ENCODE measurements at regions not wholly inside any gene's neighbourhood (a gene's known extent, or its start where the extent isn't known, plus 50 kb on each side); places are given as distances from the start of the nearest gene placed in this dataset.

DNA sequence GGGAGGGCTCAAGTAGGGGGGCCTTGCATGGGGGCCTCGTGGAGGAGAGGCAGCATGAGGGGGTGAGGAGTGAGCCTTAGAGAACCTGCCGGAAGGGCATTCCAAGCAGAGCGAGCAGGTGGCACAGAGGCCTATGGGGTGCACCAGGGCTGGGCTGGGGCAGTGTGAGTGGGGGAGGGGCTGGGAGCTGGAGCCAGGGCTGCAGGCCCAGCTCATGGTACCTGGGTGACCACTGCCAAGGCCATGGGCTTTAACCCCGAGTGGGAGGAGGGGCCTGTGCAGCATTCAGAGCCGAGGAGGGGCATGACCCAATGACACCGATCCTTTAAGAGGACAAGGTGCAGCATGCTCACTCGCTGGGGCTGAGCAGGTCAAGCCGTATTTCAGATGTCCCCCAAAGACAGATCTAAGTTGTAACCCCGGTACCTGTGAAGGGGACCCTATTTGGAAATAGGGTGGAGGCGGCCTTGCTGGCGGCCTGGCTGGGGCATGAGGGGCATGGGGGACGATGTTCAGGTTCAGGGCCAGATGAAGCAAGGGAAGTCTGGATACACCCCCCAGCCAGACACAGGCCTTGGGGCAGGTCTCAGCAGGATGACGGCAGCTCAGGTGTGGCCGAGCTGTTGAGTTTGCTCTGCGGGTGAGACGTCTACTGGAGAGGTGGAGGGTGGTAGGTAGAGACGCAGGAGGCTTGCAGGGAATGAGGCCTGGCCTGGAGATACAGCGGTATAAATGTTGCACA lies 137.0 kb downstream of the CPZ start:
- H3K4me1 ChIP-seq (ENCODE audit: insufficient read depth, low read length) = no peaks in the 10 kb centered on the region
- H3K27me3 ChIP-seq (ENCODE audit: insufficient read depth, low read length) = no peaks in the 10 kb centered on the region
- H3K4me3 ChIP-seq (ENCODE audit: low read length) = no peak overlapping the region
- H3K9ac ChIP-seq (ENCODE audit: low read depth, low read length) = no peak overlapping the region
- no peak overlapping the region for H3K27ac ChIP-seq (ENCODE audit: low read length)
- H3K36me3 ChIP-seq (ENCODE audit: insufficient read depth, low read depth, low read length) = no peaks in the 10 kb centered on the region
- no peaks in the 10 kb centered on the region; the same call in none of the 2 replicates for H3K9me3 ChIP-seq (ENCODE audit: insufficient read depth, low read depth, low read length)

DNA sequence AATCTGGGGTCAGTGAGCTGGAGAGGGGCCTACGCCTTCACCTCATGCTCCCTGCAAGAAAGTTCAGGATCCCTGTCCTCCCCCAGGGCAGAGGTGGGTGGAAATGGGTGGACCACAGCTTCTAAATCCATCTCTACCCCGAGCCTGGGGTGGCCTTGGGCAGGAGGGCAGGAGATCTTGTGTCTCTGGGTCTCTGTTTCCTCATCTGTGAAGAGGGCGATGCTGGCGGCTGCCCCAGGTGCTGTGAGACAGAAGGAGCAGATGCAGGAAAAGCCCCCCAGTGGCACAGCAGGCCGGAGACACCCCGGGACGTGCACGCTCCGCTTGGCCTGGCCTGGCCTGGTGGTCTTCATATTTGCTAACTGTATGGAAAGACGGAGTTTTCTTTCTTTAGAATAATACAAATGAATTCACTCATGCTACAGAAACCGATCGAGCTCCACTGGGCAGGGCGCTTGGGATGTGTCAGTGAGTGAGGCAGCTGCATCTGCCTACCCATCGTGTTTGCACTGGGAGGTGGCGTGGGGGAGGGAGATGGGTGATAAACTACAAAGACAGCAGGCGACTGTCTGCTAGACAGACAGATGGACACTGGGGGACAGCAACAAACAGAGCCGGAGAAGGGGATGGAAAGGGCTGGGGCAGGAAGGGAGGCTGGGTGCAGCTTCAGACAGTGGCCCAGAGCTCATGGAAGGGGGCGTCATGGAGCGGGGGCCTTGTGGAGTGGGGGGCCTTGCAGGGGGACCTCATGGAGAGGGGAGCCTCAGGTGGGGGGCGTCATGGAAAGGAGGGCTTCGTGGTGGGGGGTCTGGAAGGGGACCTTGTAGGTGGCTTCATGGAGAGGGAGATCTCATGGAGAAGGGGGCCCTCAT lies 136.2 kb downstream of the CPZ start:
- Histone ChIP-seq H3K27me3 (ENCODE audit: insufficient read depth, low read length) (no peaks in the 10 kb centered on the region), H3K36me3 (ENCODE audit: insufficient read depth, low read depth, low read length) (no peaks in the 10 kb centered on the region), H3K27ac (ENCODE audit: low read length) (no peak overlapping the region), H3K4me3 (ENCODE audit: low read length) (no peak overlapping the region), H3K9me3 (ENCODE audit: insufficient read depth, low read depth, low read length) (no peaks in the 10 kb centered on the region; the same call in 1 of the 2 replicates), H3K9ac (ENCODE audit: low read depth, low read length) (no peak overlapping the region), H3K4me1 (ENCODE audit: insufficient read depth, low read length) (no peaks in the 10 kb centered on the region)

DNA sequence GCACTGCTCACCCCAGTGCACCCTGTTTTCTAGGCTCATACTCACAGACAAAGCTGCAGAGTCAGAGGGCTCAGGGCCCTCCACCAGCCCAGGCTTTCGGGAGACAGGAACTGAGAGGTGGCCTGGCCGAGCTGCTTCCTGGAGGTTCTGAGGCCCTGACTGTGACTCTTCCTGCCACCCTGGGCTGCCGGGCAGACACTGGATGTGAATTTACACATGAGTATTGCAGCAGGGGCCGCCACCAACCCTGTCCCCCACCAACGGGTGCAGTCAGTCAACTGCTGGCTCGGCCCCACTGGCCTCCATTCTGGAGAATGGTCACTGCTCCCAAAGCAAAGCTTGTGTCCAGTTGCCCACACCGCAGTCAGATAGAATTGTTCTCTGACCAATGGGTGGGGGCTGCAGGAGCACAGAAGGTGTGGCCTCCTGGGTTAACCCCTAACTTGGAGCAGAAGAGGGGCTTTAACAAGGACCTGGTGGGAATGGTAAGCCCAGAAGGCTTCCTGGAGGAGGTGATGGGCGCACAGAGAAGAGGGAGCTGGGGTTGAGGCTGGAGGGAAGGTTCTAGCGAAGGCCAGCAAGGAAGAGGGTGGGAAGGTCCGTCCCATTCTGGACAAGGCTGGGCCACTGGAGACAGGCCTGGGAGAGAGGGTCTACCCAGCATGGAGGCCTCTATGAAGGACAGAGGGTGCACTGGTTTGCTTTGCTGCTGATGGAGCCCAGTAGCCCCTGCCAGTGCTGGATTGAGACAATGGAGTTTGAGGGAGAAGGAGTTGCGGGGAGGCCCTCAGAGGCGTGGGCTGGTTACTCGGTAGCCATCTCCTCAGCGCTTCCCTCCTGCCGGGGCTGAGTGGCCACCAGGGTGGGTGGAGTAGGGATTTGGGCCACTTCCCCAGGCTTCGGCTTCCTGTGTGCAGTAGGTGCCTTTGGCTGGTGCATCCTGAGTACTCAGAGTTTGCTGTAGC lies 135.3 kb downstream of the CPZ start:
- H3K4me1 ChIP-seq (ENCODE audit: insufficient read depth, low read length) = no peaks in the 10 kb centered on the region

DNA sequence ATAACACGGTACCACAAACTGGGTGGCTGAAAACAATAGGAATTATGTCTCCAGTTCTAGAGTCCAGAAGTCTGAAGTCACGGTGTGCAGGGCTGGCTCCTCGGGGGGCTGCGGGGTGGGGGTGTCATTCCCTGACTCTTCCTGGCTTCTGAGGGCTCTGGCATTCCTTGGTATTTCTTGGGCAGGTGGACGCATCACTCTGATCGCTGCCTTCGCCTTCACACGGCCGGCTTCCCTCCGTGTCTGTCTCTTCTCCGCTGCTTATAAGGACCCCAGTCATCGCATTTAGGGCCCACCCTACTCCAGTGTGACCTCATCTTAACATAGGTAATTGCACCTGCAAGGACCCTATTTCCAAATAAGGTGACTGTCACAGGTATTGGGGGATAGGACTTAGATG lies 134.6 kb downstream of the CPZ start:
- H3K9me3 ChIP-seq (ENCODE audit: insufficient read depth, low read depth, low read length) = no peaks in the 10 kb centered on the region
- no peaks in the 10 kb centered on the region for H3K4me1 ChIP-seq (ENCODE audit: insufficient read depth, low read length)
- no peak overlapping the region for H3K9ac ChIP-seq (ENCODE audit: low read depth, low read length)
- no peaks in the 10 kb centered on the region for H3K36me3 ChIP-seq (ENCODE audit: insufficient read depth, low read depth, low read length)
- H3K27ac ChIP-seq (ENCODE audit: low read length) = no peak overlapping the region
- H3K4me3 ChIP-seq (ENCODE audit: low read length) = no peak overlapping the region
- no peaks in the 10 kb centered on the region for H3K27me3 ChIP-seq (ENCODE audit: insufficient read depth, low read length)

More for the DNA sequence above, 135.3 kb downstream of the CPZ start:
- Histone ChIP-seq H3K36me3 (ENCODE audit: insufficient read depth, low read depth, low read length) (no peaks in the 10 kb centered on the region), H3K27me3 (ENCODE audit: insufficient read depth, low read length) (no peaks in the 10 kb centered on the region), H3K9me3 (ENCODE audit: insufficient read depth, low read depth, low read length) (no peaks in the 10 kb centered on the region; the same call in 1 of the 2 replicates), H3K4me3 (ENCODE audit: low read length) (no peak overlapping the region), H3K27ac (ENCODE audit: low read length) (no peak overlapping the region), H3K9ac (ENCODE audit: low read depth, low read length) (no peak overlapping the region)

DNA sequence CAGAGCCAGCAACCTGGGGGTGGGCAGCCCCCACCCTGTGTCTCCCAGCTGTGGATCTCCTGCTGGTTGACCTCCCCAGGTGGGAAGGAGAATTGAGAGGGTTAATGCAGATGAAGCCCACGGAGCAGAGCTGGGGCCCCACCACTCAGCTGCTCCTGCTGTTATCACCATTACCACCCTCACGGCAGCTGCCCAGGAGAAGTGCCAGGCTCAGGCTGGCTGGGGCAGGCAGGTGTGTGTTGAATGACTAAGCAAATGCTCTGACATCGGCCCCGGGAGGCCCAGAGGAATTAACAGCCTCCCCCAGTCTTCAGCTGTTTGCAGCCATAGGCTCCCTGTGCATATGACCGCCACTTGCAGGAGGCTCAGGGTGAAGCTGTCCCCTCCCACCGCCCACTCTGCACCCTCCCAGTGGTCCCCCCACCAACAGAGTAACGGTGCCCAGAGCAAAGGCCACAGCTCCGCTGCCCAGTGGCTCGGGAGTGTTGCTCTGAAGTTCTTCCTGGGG lies 133.8 kb downstream of the CPZ start:
- H3K36me3 ChIP-seq (ENCODE audit: insufficient read depth, low read depth, low read length) = no peaks in the 10 kb centered on the region
- H3K27me3 ChIP-seq (ENCODE audit: insufficient read depth, low read length) = no peaks in the 10 kb centered on the region
- no peaks in the 10 kb centered on the region for H3K9me3 ChIP-seq (ENCODE audit: insufficient read depth, low read depth, low read length)
- no peaks in the 10 kb centered on the region for H3K4me1 ChIP-seq (ENCODE audit: insufficient read depth, low read length)
- H3K4me3 ChIP-seq (ENCODE audit: low read length) = no peak overlapping the region
- H3K27ac ChIP-seq (ENCODE audit: low read length) = no peak overlapping the region
- no peak overlapping the region for H3K9ac ChIP-seq (ENCODE audit: low read depth, low read length)

DNA sequence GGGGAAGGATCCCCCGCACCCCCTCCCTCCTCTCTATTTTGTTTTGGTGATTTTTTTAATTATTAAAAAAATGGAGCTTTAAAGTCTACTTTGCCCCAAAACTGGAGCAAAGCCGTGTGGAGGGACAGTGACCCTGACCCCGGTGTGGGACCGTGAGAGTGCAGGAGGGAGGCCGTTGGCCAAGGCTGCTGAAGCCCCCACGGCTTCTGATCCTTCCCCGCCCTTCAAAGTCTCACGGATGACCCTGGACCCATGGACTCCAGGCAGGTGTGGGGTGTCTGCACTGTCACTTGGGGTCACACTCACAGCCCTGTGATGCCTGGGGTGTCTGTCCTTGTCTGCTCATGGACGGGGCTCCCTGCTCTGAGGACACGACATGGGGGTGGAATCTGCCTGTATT lies 133.3 kb downstream of the CPZ start:
- Histone ChIP-seq H3K4me3 (ENCODE audit: low read length) (no peak overlapping the region), H3K9me3 (ENCODE audit: insufficient read depth, low read depth, low read length) (no peaks in the 10 kb centered on the region), H3K9ac (ENCODE audit: low read depth, low read length) (no peak overlapping the region), H3K27me3 (ENCODE audit: insufficient read depth, low read length) (no peaks in the 10 kb centered on the region), H3K27ac (ENCODE audit: low read length) (no peak overlapping the region), H3K36me3 (ENCODE audit: insufficient read depth, low read depth, low read length) (no peaks in the 10 kb centered on the region), H3K4me1 (ENCODE audit: insufficient read depth, low read length) (no peaks in the 10 kb centered on the region)

DNA sequence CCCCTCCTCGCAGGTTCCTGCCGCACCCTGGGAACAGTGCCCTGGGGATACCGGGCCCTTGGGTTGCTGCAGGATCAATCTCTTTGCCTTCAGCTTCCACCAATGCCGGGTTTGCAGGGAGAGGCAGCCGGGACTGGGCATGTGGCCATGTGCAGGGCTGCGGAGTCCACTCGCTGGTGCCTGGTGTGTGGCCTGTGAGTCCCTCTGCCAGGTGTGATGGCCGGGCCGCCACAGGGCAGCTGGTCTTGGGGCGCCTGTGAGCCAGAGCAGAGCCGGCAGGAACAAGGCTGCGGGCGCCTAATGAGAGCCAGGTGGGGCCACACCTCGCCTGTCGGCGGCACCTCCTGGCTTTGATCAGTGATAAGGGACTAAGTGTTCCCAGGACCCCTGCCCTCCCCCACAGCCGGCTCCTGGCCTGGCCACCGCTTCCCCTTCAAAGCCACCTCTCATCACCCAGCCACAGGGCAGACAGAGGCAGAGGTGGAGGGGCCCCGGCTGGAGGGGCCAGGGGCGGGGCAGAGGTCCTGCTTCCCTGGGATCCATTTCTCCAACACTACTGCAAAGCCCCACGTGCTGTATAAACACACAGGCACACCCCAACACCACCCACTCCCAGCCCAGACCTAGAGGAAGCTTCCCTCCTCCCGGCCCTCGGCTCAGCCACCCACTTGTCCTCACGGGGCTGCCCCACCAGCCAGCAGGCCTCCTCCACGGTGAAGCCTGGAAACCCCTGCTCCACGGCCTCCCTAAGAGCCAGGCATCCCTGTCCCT lies 132.7 kb downstream of the CPZ start:
- Histone ChIP-seq H3K4me1 (ENCODE audit: insufficient read depth, low read length) (no peaks in the 10 kb centered on the region), H3K36me3 (ENCODE audit: insufficient read depth, low read depth, low read length) (no peaks in the 10 kb centered on the region), H3K9ac (ENCODE audit: low read depth, low read length) (no peak overlapping the region), H3K27ac (ENCODE audit: low read length) (no peak overlapping the region), H3K27me3 (ENCODE audit: insufficient read depth, low read length) (no peaks in the 10 kb centered on the region), H3K4me3 (ENCODE audit: low read length) (no peak overlapping the region), H3K9me3 (ENCODE audit: insufficient read depth, low read depth, low read length) (no peaks in the 10 kb centered on the region)

DNA sequence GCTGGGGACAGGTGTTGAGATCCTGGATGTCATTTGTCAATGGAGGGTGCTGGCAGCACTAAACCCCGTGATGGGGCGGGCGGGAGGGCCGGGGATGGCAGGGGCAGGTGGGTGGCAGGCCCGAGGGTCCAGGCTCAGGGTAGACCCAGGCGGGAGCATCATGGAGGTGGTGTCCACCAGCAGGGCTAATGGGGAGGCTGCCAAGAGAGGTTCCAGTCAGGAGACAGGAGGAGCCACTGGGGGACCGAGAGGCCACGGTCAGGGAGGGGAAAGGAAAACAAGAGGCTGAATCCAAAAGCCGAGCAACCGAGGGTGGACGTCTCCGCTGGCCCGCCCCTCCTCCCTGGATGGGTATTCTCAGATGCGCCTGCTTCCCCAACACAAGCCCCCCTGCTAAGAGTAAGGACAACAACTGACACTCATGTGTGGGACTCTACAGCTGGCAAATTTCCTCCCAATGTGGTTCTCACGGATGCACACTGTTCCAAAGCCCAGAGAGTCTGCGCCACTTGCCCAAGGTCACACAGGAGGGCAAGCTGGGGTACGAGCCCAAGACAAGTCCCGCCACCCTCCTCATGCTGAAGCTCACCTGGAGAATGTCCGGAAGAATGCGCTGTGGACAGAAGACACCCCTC lies 132.0 kb downstream of the CPZ start:
- Histone ChIP-seq H3K27ac (ENCODE audit: low read length) (no peak overlapping the region), H3K4me3 (ENCODE audit: low read length) (no peak overlapping the region), H3K27me3 (ENCODE audit: insufficient read depth, low read length) (no peaks in the 10 kb centered on the region), H3K9me3 (ENCODE audit: insufficient read depth, low read depth, low read length) (no peaks in the 10 kb centered on the region), H3K4me1 (ENCODE audit: insufficient read depth, low read length) (no peaks in the 10 kb centered on the region), H3K36me3 (ENCODE audit: insufficient read depth, low read depth, low read length) (no peaks in the 10 kb centered on the region), H3K9ac (ENCODE audit: low read depth, low read length) (no peak overlapping the region)

DNA sequence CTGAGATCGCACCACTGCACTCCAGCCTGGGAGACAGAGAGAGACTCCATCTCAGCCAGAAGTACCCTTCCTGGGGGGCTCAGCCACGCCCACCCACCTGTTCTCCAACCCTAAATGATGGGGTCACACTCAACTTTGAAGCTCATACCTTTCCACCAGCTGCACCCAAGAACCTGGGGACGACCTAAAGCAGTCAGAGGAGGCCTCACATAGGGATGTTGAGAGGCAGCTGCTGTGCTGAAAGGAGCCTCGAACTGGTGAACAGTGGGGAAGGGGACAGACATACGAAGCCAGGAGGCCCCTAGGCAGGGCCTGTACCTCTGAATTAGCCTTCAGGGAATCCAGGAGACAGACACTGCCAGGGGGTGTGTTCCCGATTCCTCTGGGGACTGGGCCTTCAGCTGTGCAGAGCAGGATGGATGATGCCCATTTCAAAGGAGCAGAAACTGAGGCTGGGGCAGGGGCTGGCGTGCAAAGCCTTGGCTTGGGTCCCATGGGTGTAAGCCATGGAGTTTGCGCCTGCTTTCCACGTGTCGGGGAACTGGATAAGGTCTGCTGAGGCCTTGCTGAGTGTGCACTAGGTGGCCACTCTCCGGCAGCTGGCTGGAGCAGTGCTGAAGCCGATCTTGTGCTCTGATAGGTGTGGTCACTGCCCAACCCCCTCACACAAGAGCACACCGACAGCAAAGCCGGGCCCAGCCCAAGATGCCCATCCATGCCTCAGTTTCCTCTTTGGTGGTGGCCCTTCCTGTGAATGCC lies 130.8 kb downstream of the CPZ start:
- H3K27me3 ChIP-seq (ENCODE audit: insufficient read depth, low read length) = no peaks in the 10 kb centered on the region
- H3K27ac ChIP-seq (ENCODE audit: low read length) = no peak overlapping the region
- H3K4me3 ChIP-seq (ENCODE audit: low read length) = no peak overlapping the region
- no peak overlapping the region for H3K9ac ChIP-seq (ENCODE audit: low read depth, low read length)
- no peaks in the 10 kb centered on the region for H3K9me3 ChIP-seq (ENCODE audit: insufficient read depth, low read depth, low read length)
- H3K4me1 ChIP-seq (ENCODE audit: insufficient read depth, low read length) = no peaks in the 10 kb centered on the region
- H3K36me3 ChIP-seq (ENCODE audit: insufficient read depth, low read depth, low read length) = no peaks in the 10 kb centered on the region

DNA sequence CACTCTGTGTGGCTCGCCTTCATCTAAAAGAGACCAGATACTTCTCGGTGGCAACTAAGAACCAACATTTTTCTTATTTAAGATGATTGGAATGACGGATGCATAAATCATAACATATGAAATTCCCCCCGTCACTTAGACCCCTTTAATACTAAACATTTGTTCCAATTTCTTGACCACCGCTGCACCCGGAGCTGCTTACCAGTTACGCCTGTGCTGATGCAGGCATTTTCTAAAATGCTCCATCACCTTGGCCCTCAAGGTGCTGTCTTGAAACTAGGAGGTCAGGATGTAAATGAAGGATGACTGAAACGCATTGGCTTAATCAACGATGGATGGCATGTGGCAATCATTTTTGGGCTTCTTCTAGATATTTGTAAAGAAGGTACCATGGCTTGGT lies 130.0 kb downstream of the CPZ start:
- H3K36me3 ChIP-seq (ENCODE audit: insufficient read depth, low read depth, low read length) = no peaks in the 10 kb centered on the region
- no peaks in the 10 kb centered on the region for H3K9me3 ChIP-seq (ENCODE audit: insufficient read depth, low read depth, low read length)
- H3K9ac ChIP-seq (ENCODE audit: low read depth, low read length) = no peak overlapping the region
- no peaks in the 10 kb centered on the region for H3K4me1 ChIP-seq (ENCODE audit: insufficient read depth, low read length)
- no peaks in the 10 kb centered on the region for H3K27me3 ChIP-seq (ENCODE audit: insufficient read depth, low read length)
- no peak overlapping the region for H3K27ac ChIP-seq (ENCODE audit: low read length)
- H3K4me3 ChIP-seq (ENCODE audit: low read length) = no peak overlapping the region
